ENCODE measurements at regions not wholly inside any gene's neighbourhood (a gene's known extent, or its start where the extent isn't known, plus 50 kb on each side); places are given as distances from the start of the nearest gene placed in this dataset.

- TF ChIP-seq CTCF (IDR thresholded peaks at IDR 0.05) (no peak), POLR2A (IDR thresholded peaks at IDR 0.05) (no peak), POLR2AphosphoS5 (IDR thresholded peaks at IDR 0.05) (no peak), EP300 (IDR thresholded peaks at IDR 0.05) (no peak)
These were observed 49.7 kb upstream of the PRDX6 start for GRCh38 chr1:173427146-173428054.

All from upper lobe of left lung (tissue), 4 donors.